Fibroblast of upper back skin (primary cell): ENCODE measurements at regions not wholly inside any gene's neighbourhood (a gene's known extent, or its start where the extent isn't known, plus 50 kb on each side); places are given as distances from the start of the nearest gene placed in this dataset.

ENCODE experiments used
- DNase-seq: peaks from one replicate; pipeline ENCODE4 v3.0.0-alpha.2; 2013

GRCh38 chr7:32140210-32140939 lies 70.2 kb upstream of the PDE1C start:
- no peak for DNase-seq

GRCh38 chr7:32137059-32137458 lies 66.9 kb upstream of the PDE1C start:
- DNase-seq, result no peak

- no peak for DNase-seq
Observed at GRCh38 chr7:32131091-32131490, 60.9 kb upstream of the PDE1C start.

- DNase-seq, result no peak
Observed at GRCh38 chr7:32126843-32127242, 56.6 kb upstream of the PDE1C start.
